ENCODE measurements at regions not wholly inside any gene's neighbourhood (a gene's known extent, or its start where the extent isn't known, plus 50 kb on each side); places are given as distances from the start of the nearest gene placed in this dataset.

- TF ChIP-seq CTCF (IDR thresholded peaks at IDR 0.05 in 2 of 3, conservative IDR thresholded peaks at IDR 0.05 in 1 of 3; ENCODE audit: borderline replicate concordance in 1 of 3, insufficient read depth in 1 of 3, low read depth in 2 of 3, low read length in 2 of 3) (no peak), EGR1 (IDR thresholded peaks at IDR 0.05; ENCODE audit: low read depth) (no peak), MAX (IDR thresholded peaks at IDR 0.05) (no peak), REST (IDR thresholded peaks at IDR 0.05; ENCODE audit: low read depth) (no peak), POLR2A (IDR thresholded peaks at IDR 0.05; ENCODE audit: borderline replicate concordance, extremely low read depth, insufficient read depth, insufficient read length) (no peak), POLR2AphosphoS5 (IDR thresholded peaks at IDR 0.05; ENCODE audit: low read depth, low read length) (no peak), EZH2 (IDR thresholded peaks at IDR 0.05) (no peak), JUND (IDR thresholded peaks at IDR 0.05) (no peak), EZH2phosphoT487 (IDR thresholded peaks at IDR 0.05; ENCODE audit: borderline replicate concordance) (no peak)
These were observed 74.2 kb upstream of the RNF217 start for GRCh38 chr6:124887872-124888580.

Data from HCT116 (cell line).